Ishikawa (cell line): ENCODE measurements at regions not wholly inside any gene's neighbourhood (a gene's known extent, or its start where the extent isn't known, plus 50 kb on each side); places are given as distances from the start of the nearest gene placed in this dataset.

Experiments used
- CEBPB ChIP-seq: IDR thresholded peaks from 2 replicates; pipeline ENCODE4 v1.6.1; 2012
- CREB1 ChIP-seq: IDR thresholded peaks from 2 replicates; pipeline ENCODE4 v1.6.1; 2012; ENCODE audit warnings: low read depth
- FOXM1 ChIP-seq: IDR thresholded peaks from 2 replicates; pipeline ENCODE4 v1.6.1; 2012; ENCODE audit warnings: low read depth, borderline replicate concordance
- RAD21 ChIP-seq: IDR thresholded peaks from 2 replicates; pipeline ENCODE4 v1.6.1; 2012; ENCODE audit warnings: low read depth
- REST ChIP-seq: IDR thresholded peaks from 2 replicates; pipeline ENCODE4 v1.6.1; 2012; ENCODE audit warnings: low read depth, mild to moderate bottlenecking
- TAF1 ChIP-seq: IDR thresholded peaks from 2 replicates; pipeline ENCODE4 v1.6.1; 2012; ENCODE audit warnings: low read depth, mild to moderate bottlenecking

- TF ChIP-seq REST: no peak
- no peak for TF ChIP-seq RAD21
- no peak for TF ChIP-seq CEBPB
- no peak for TF ChIP-seq CREB1
- TF ChIP-seq TAF1: no peak
- no peak for TF ChIP-seq FOXM1
These were observed 1118.3 kb upstream of the DDX18 start for GRCh38 chr2:116696223-116696622.
